NCI-H1417 treated with DMSO at 0.1 percent for 48 hours (cell line): ENCODE measurements at regions not wholly inside any gene's neighbourhood (a gene's known extent, or its start where the extent isn't known, plus 50 kb on each side); places are given as distances from the start of the nearest gene placed in this dataset.

Experiments used
- DNase-seq: peaks from one replicate; lab custom pipeline; 2025; lab: John Stamatoyannopoulos, UW

GRCh38 chr18:55047546-55047945, 88.3 kb upstream of the CCDC68 start:
- DNase-seq, result no peak

GRCh38 chr18:55041366-55041765, 82.1 kb upstream of the CCDC68 start:
- DNase-seq, result no peak

GRCh38 chr18:55038162-55038561, 78.9 kb upstream of the CCDC68 start:
- no peak for DNase-seq

GRCh38 chr18:55034742-55035141, 75.5 kb upstream of the CCDC68 start:
- no peak for DNase-seq

- DNase-seq, result no peak
Observed at GRCh38 chr18:55031979-55032378, 72.7 kb upstream of the CCDC68 start.

- DNase-seq, result no peak
Observed at GRCh38 chr18:55031576-55031975, 72.3 kb upstream of the CCDC68 start.

- no peak for DNase-seq
Observed at GRCh38 chr18:55031164-55031563, 71.9 kb upstream of the CCDC68 start.

- no peak for DNase-seq
Observed at GRCh38 chr18:55024564-55024963, 65.3 kb upstream of the CCDC68 start.

- no peak for DNase-seq
Observed at GRCh38 chr18:55018602-55019001, 59.3 kb upstream of the CCDC68 start.

GRCh38 chr18:55014095-55014494, 54.8 kb upstream of the CCDC68 start:
- DNase-seq, result no peak

- DNase-seq, result no peak
Observed at GRCh38 chr18:55013685-55014084, 54.4 kb upstream of the CCDC68 start.

GRCh38 chr18:55013086-55013485, 53.8 kb upstream of the CCDC68 start:
- no peak for DNase-seq

GRCh38 chr18:55012008-55012407, 52.7 kb upstream of the CCDC68 start:
- DNase-seq, result no peak
